ENCODE measurements at regions not wholly inside any gene's neighbourhood (a gene's known extent, or its start where the extent isn't known, plus 50 kb on each side); places are given as distances from the start of the nearest gene placed in this dataset.

DNA sequence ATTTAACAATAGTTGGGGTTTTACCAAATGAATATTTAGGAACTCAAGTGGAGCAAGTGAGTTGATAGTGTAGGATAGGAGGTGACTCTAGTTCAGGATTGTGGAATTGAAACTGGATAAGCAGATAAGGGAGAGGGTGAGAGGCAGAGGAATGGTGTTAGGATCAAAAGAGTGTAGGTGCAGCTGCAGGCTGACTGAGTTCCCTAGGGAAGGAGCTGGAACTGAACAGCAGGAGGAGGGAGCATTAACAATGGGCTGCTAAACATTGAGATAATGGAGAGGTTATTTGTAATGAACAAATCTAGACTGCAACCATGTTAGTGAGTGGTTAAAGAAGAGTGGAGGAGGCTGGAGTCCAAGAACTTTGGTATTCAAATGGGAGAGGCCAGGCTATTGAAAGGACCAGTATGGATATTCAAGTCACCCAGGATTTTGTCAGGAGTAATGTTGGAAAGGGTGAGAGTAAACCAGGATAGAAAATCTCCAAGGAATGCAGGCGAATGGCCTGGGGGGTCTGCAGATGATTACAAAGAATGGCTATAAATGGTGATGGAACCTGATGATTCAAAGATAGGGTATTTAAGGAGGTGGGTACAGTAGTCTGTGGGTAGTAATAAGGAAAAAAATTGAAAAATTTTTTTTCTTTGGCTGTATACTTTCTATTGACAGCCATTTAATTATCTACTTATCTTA, 497.1 kb upstream of the TENM3 start:
- Histone ChIP-seq H3K9me3 (ENCODE audit: control insufficient read depth, insufficient read depth, low read length) (no peaks in the 10 kb centered on the region), H3K36me3 (ENCODE audit: control insufficient read depth, insufficient read depth, low read length) (no peaks in the 10 kb centered on the region), H3K27ac (ENCODE audit: low read depth, low read length) (no peak overlapping the region), H3K4me3 (ENCODE audit: low read depth, low read length) (no peak overlapping the region), H3K27me3 (ENCODE audit: control insufficient read depth, insufficient read depth, low read length) (no peaks in the 10 kb centered on the region), H3K4me1 (ENCODE audit: control insufficient read depth, insufficient read depth, low read length) (no peaks in the 10 kb centered on the region)
- WGBS (ENCODE audit: insufficient coverage) = 94% methylated on average over 1 of the region's 1 CpG
- no peak for DNase-seq (ENCODE audit: low read depth in 4 of 6, low spot score in 6 of 6)

- Histone ChIP-seq H3K4me3 (ENCODE audit: low read depth, low read length) (no peak overlapping the region), H3K27me3 (ENCODE audit: control insufficient read depth, insufficient read depth, low read length) (no peaks in the 10 kb centered on the region), H3K4me1 (ENCODE audit: control insufficient read depth, insufficient read depth, low read length) (no peaks in the 10 kb centered on the region), H3K9me3 (ENCODE audit: control insufficient read depth, insufficient read depth, low read length) (no peaks in the 10 kb centered on the region), H3K27ac (ENCODE audit: low read depth, low read length) (no peak overlapping the region), H3K36me3 (ENCODE audit: control insufficient read depth, insufficient read depth, low read length) (no peaks in the 10 kb centered on the region)
- 71% methylated on average over 2 of the region's 4 CpGs for WGBS (ENCODE audit: insufficient coverage)
- DNase-seq (ENCODE audit: low read depth in 4 of 6, low spot score in 6 of 6) = no peak
These were observed 494.6 kb upstream of the TENM3 start for GRCh38 chr4:181748581-181748980.

GRCh38 chr4:181752516-181752915, 490.7 kb upstream of the TENM3 start:
- no CpG with 5 or more reads among the region's 6 CpGs for WGBS (ENCODE audit: insufficient coverage)
- no peaks in the 10 kb centered on the region for H3K36me3 ChIP-seq (ENCODE audit: control insufficient read depth, insufficient read depth, low read length)
- no peaks in the 10 kb centered on the region for H3K9me3 ChIP-seq (ENCODE audit: control insufficient read depth, insufficient read depth, low read length)
- no peak for DNase-seq (ENCODE audit: low read depth in 4 of 6, low spot score in 6 of 6)
- no peaks in the 10 kb centered on the region for H3K4me1 ChIP-seq (ENCODE audit: control insufficient read depth, insufficient read depth, low read length)
- no peak overlapping the region for H3K4me3 ChIP-seq (ENCODE audit: low read depth, low read length)
- H3K27ac ChIP-seq (ENCODE audit: low read depth, low read length) = no peak overlapping the region
- H3K27me3 ChIP-seq (ENCODE audit: control insufficient read depth, insufficient read depth, low read length) = no peaks in the 10 kb centered on the region

DNA sequence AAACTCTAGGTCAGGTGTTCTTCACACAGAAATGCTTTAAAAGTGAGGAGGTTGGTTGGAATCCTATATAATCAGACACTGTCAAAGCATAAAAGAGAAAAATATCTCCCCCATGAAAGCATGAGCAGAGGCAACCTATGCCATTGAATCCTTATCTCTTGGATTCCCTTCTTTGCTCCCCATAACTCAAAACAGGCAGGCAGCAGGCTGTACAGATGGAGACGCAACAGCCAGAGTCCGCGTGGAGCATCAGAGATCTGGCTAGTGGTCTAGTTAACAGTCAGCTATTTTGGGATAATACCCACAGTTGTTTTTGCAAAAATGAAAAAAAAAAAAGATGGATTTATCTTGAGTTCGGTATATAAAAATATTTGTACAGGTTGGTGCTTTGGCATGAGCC, 490.0 kb upstream of the TENM3 start:
- no peaks in the 10 kb centered on the region for H3K4me1 ChIP-seq (ENCODE audit: control insufficient read depth, insufficient read depth, low read length)
- H3K36me3 ChIP-seq (ENCODE audit: control insufficient read depth, insufficient read depth, low read length) = no peaks in the 10 kb centered on the region
- H3K27me3 ChIP-seq (ENCODE audit: control insufficient read depth, insufficient read depth, low read length) = no peaks in the 10 kb centered on the region
- DNase-seq (ENCODE audit: low read depth in 4 of 6, low spot score in 6 of 6) = peak in 1 of 6 donors; percentile 73
- H3K9me3 ChIP-seq (ENCODE audit: control insufficient read depth, insufficient read depth, low read length) = no peaks in the 10 kb centered on the region
- 93% methylated on average over 3 of the region's 4 CpGs for WGBS (ENCODE audit: insufficient coverage)
- H3K27ac ChIP-seq (ENCODE audit: low read depth, low read length) = no peak overlapping the region
- no peak overlapping the region for H3K4me3 ChIP-seq (ENCODE audit: low read depth, low read length)

DNA sequence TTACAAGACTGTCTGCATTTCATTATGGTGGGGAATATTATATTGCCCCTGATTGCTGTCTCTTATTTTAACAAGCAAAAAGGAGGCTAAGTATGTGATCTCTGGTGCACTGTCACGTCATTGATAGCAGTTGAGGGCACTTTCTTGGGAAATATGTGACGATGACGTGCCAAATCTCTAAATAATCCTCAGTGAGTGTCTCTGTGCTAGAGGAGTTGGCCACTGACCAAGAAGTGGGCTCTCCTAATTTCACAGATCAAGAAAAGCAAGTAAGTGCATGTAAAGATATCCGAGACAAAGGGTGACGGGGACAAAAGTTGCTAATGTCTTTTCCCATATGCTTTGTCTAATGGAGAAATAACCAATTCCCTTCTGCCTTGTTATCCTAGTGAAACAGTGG, 487.4 kb upstream of the TENM3 start:
- DNase-seq (ENCODE audit: low read depth in 4 of 6, low spot score in 6 of 6) = peak in 1 of 6 donors; percentile 18
- Histone ChIP-seq H3K4me3 (ENCODE audit: low read depth, low read length) (no peak overlapping the region), H3K27ac (ENCODE audit: low read depth, low read length) (no peak overlapping the region), H3K27me3 (ENCODE audit: control insufficient read depth, insufficient read depth, low read length) (no peaks in the 10 kb centered on the region), H3K36me3 (ENCODE audit: control insufficient read depth, insufficient read depth, low read length) (no peaks in the 10 kb centered on the region), H3K9me3 (ENCODE audit: control insufficient read depth, insufficient read depth, low read length) (no peaks in the 10 kb centered on the region), H3K4me1 (ENCODE audit: control insufficient read depth, insufficient read depth, low read length) (no peaks in the 10 kb centered on the region)
- WGBS (ENCODE audit: insufficient coverage) = no CpG with 5 or more reads among the region's 5 CpGs

DNA sequence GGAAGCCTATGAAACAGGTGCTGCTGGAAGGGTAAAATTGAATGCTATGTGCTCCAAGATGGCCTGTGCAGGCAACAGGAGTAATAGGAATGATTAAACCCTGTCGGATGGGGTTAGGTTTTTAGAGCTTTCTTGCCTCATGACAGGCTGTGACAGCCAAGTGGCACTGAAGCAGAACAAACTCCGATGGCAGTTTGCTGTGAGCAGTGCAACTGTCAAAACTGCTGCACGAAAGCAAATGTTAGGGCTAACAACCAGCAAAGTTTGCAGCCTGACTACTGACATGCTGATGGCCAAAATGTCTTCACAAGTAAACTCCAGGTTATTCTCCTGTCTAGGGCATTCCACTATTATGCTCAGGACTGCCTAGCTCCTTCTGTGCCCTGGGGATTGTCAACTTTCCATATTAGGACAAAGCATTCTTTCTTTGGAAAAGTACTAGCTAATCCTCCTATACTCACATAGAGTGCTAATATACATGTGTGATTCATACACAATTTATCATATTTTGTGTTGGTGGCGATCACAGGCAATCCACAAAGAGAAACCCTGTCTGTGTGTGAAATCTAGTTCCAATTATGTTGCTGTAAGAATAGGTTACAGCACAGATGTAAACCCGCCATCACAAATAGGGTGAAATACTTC, 486.6 kb upstream of the TENM3 start:
- Histone ChIP-seq H3K4me1 (ENCODE audit: control insufficient read depth, insufficient read depth, low read length) (no peaks in the 10 kb centered on the region), H3K4me3 (ENCODE audit: low read depth, low read length) (no peak overlapping the region), H3K9me3 (ENCODE audit: control insufficient read depth, insufficient read depth, low read length) (no peaks in the 10 kb centered on the region), H3K27me3 (ENCODE audit: control insufficient read depth, insufficient read depth, low read length) (no peaks in the 10 kb centered on the region), H3K27ac (ENCODE audit: low read depth, low read length) (no peak overlapping the region), H3K36me3 (ENCODE audit: control insufficient read depth, insufficient read depth, low read length) (no peaks in the 10 kb centered on the region)
- 30% methylated on average over 3 of the region's 5 CpGs for WGBS (ENCODE audit: insufficient coverage)
- peak in 1 of 6 donors; percentile 47 for DNase-seq (ENCODE audit: low read depth in 4 of 6, low spot score in 6 of 6)

DNA sequence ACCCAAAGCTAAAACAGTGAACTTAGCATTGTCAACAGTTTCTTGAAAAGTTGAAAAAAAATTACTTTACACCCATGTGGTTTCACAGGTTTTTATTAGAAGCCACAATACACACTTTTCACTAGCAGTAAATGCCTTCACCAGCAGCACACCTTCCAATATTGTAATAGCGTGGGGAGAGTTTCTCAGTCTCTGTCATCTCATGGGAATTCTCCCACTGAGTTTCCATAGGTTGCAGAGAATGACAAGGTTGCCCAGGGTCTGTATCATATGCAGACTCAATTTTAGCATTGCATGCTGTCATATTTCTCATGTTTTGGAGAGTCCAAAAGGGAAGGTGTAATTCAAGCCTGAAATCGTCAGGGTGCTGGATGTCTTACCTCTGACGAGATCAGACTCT, 486.1 kb upstream of the TENM3 start:
- H3K4me1 ChIP-seq (ENCODE audit: control insufficient read depth, insufficient read depth, low read length) = no peaks in the 10 kb centered on the region
- no peak overlapping the region for H3K27ac ChIP-seq (ENCODE audit: low read depth, low read length)
- DNase-seq (ENCODE audit: low read depth in 4 of 6, low spot score in 6 of 6) = no peak
- no peaks in the 10 kb centered on the region for H3K9me3 ChIP-seq (ENCODE audit: control insufficient read depth, insufficient read depth, low read length)
- H3K27me3 ChIP-seq (ENCODE audit: control insufficient read depth, insufficient read depth, low read length) = no peaks in the 10 kb centered on the region
- 64% methylated on average over 2 of the region's 3 CpGs for WGBS (ENCODE audit: insufficient coverage)
- H3K36me3 ChIP-seq (ENCODE audit: control insufficient read depth, insufficient read depth, low read length) = no peaks in the 10 kb centered on the region
- H3K4me3 ChIP-seq (ENCODE audit: low read depth, low read length) = no peak overlapping the region

DNA sequence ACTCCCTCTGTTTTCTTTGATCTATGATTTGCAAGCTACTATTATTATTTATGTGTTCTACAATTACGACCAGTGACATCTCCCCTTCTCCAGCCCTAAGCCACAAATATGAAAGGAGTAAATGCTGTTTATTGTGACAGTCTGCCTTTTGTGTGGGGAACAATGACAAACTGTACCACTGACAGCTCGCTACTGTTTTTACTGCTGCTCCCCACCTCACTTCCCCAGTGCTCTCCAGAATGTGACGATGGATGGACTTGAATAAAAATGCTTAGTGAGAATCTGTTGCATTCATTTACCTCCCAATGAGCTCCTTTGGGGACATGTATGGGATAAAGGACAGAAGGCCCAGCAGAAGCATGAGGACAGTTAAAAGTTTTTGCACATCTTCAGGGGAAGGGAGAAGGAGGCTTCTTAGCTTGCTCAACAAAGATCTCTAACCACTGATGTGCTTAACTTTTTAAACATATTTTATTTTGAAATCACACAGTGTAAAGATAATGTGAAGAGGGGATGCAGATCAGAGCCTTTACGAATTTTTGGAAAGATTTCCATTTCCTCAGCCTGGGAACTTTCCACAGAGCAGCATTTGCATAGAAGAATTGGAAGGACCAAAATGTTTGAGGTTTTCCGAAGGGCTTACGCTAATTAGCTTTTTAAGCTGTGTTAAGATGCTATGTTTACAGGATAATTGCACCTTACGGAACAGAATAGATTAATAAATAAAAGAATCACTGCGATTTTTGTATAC, 485.1 kb upstream of the TENM3 start:
- WGBS (ENCODE audit: insufficient coverage) = 83% methylated on average over 1 of the region's 8 CpGs
- DNase-seq (ENCODE audit: low read depth in 4 of 6, low spot score in 6 of 6) = peak in 1 of 6 donors; percentile 62
- Histone ChIP-seq H3K4me3 (ENCODE audit: low read depth, low read length) (no peak overlapping the region), H3K9me3 (ENCODE audit: control insufficient read depth, insufficient read depth, low read length) (no peaks in the 10 kb centered on the region), H3K27ac (ENCODE audit: low read depth, low read length) (no peak overlapping the region), H3K4me1 (ENCODE audit: control insufficient read depth, insufficient read depth, low read length) (no peaks in the 10 kb centered on the region), H3K36me3 (ENCODE audit: control insufficient read depth, insufficient read depth, low read length) (no peaks in the 10 kb centered on the region), H3K27me3 (ENCODE audit: control insufficient read depth, insufficient read depth, low read length) (no peaks in the 10 kb centered on the region)

DNA sequence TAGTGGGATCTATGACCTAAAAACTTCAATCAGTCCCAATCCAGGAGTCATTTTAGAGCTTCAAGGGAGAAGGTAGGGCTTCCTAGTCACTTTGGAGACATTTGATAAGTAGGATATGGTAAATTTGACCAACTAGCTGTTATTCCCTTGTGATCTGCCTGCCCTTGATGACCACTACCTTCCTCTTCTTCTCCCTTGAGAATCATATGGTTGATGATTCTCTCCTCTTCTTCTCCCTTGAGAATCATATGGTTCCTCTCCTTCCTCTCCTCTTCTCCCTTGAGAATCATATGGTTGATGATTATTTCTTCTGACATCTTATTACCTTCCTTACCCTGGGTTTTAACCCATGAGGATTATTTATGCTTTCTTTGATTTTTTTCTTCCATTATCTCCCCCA, 482.6 kb upstream of the TENM3 start:
- Histone ChIP-seq H3K27ac (ENCODE audit: low read depth, low read length) (no peak overlapping the region), H3K27me3 (ENCODE audit: control insufficient read depth, insufficient read depth, low read length) (no peaks in the 10 kb centered on the region), H3K4me3 (ENCODE audit: low read depth, low read length) (no peak overlapping the region), H3K36me3 (ENCODE audit: control insufficient read depth, insufficient read depth, low read length) (no peaks in the 10 kb centered on the region), H3K4me1 (ENCODE audit: control insufficient read depth, insufficient read depth, low read length) (no peaks in the 10 kb centered on the region), H3K9me3 (ENCODE audit: control insufficient read depth, insufficient read depth, low read length) (no peaks in the 10 kb centered on the region)
- no peak for DNase-seq (ENCODE audit: low read depth in 4 of 6, low spot score in 6 of 6)

- H3K4me1 ChIP-seq (ENCODE audit: control insufficient read depth, insufficient read depth, low read length) = no peaks in the 10 kb centered on the region
- H3K36me3 ChIP-seq (ENCODE audit: control insufficient read depth, insufficient read depth, low read length) = no peaks in the 10 kb centered on the region
- no peak for DNase-seq (ENCODE audit: low read depth in 4 of 6, low spot score in 6 of 6)
- H3K27me3 ChIP-seq (ENCODE audit: control insufficient read depth, insufficient read depth, low read length) = no peaks in the 10 kb centered on the region
- no peak overlapping the region for H3K4me3 ChIP-seq (ENCODE audit: low read depth, low read length)
- WGBS (ENCODE audit: insufficient coverage) = 96% methylated on average over 5 of the region's 7 CpGs
- H3K27ac ChIP-seq (ENCODE audit: low read depth, low read length) = no peak overlapping the region
- no peaks in the 10 kb centered on the region for H3K9me3 ChIP-seq (ENCODE audit: control insufficient read depth, insufficient read depth, low read length)
These were observed 482.0 kb upstream of the TENM3 start for GRCh38 chr4:181761156-181761555.

Measured in spinal cord (tissue), 9 donors.